ENCODE measurements at regions not wholly inside any gene's neighbourhood (a gene's known extent, or its start where the extent isn't known, plus 50 kb on each side); places are given as distances from the start of the nearest gene placed in this dataset.

GRCh38 chr6:126914801-126915200, 203.7 kb upstream of the RSPO3 start:
- TF ChIP-seq, protein P1, sequence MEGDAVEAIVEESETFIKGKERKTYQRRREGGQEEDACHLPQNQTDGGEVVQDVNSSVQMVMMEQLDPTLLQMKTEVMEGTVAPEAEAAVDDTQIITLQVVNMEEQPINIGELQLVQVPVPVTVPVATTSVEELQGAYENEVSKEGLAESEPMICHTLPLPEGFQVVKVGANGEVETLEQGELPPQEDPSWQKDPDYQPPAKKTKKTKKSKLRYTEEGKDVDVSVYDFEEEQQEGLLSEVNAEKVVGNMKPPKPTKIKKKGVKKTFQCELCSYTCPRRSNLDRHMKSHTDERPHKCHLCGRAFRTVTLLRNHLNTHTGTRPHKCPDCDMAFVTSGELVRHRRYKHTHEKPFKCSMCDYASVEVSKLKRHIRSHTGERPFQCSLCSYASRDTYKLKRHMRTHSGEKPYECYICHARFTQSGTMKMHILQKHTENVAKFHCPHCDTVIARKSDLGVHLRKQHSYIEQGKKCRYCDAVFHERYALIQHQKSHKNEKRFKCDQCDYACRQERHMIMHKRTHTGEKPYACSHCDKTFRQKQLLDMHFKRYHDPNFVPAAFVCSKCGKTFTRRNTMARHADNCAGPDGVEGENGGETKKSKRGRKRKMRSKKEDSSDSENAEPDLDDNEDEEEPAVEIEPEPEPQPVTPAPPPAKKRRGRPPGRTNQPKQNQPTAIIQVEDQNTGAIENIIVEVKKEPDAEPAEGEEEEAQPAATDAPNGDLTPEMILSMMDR (IDR thresholded peaks at IDR 0.05): no peak
- no peak for TF ChIP-seq POLR2A (IDR thresholded peaks at IDR 0.05)
- Histone ChIP-seq H3K9me3 (replicated peaks in 1 of 3) (no peaks in the 10 kb centered on the region), H3K4me3 (no peak overlapping the region), H3K4me1 (replicated peaks in 1 of 2) (no peaks in the 10 kb centered on the region), H3K27me3 (no peaks in the 10 kb centered on the region), H3K27ac (no peak overlapping the region), H3K36me3 (replicated peaks in 1 of 2) (no peaks in the 10 kb centered on the region)
- intact Hi-C loops (cut with DNase I): no loop called here
- no peak for DNase-seq

DNA sequence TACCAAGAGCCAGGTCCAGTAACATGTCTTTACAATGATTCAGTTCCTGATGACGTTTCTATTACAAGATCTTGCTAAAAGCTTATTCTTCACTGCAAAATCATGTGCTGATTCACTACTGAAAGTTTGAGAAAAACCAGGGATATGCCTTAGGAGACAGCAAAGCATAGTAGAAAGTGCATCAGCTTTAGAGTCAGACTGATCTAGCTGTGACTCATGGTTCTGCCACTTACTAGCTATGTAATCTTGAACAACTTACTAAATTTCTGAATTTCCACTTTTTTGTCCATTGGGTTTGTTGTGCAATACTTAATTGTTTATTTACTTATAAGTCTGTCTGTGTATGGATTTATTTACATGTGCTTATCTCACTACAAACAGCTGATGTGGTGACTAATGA, 198.5 kb upstream of the RSPO3 start:
- Histone ChIP-seq H3K36me3 (replicated peaks in 1 of 2) (no peaks in the 10 kb centered on the region), H3K27ac (no peak overlapping the region), H3K9me3 (replicated peaks in 1 of 3) (no peaks in the 10 kb centered on the region), H3K27me3 (no peaks in the 10 kb centered on the region), H3K4me3 (no peak overlapping the region), H3K4me1 (replicated peaks in 1 of 2) (no peaks in the 10 kb centered on the region)
- intact Hi-C loops (cut with DNase I): no loop called here
- TF ChIP-seq, protein P1 (IDR thresholded peaks at IDR 0.05): no peak
- no peak for TF ChIP-seq POLR2A (IDR thresholded peaks at IDR 0.05)
- WGBS, 4 donors: 25 to 50% (median 38%) methylated on average over 1 of the region's 1 CpG
- DNase-seq: no peak

DNA sequence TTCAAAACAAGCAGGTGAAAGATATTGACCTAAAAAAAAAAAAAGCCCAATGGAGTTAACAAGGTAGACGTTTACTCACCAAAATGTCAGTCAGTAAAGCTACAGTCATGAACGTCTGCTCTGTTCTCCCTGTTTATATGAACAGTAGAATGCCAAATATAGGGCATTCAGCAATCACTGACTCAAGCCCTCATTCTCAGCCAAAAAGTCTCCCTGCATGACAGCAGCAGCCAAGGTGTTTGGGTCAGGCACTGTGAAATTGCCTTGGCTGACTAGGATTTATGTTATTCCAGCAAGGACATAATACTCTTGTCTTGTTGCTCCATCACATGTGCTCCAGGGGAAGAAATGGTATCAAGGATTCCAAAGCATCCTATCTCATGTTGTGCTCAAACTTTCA, 194.7 kb upstream of the RSPO3 start:
- Histone ChIP-seq H3K4me1 (replicated peaks in 1 of 2) (no peaks in the 10 kb centered on the region), H3K27me3 (no peaks in the 10 kb centered on the region), H3K4me3 (no peak overlapping the region), H3K27ac (no peak overlapping the region), H3K9me3 (replicated peaks in 1 of 3) (no peaks in the 10 kb centered on the region), H3K36me3 (replicated peaks in 1 of 2) (no peaks in the 10 kb centered on the region)
- intact Hi-C loops (cut with DNase I): no loop called here
- no peak for TF ChIP-seq POLR2A (IDR thresholded peaks at IDR 0.05)
- TF ChIP-seq, protein P1 (IDR thresholded peaks at IDR 0.05): no peak
- DNase-seq: no peak
- 42 to 67% (median 55%) methylated on average over 2 of the region's 2 CpGs for WGBS, 4 donors

GRCh38 chr6:126926926-126927325, 191.5 kb upstream of the RSPO3 start:
- Histone ChIP-seq H3K9me3 (replicated peaks in 1 of 3) (no peaks in the 10 kb centered on the region), H3K27ac (no peak overlapping the region), H3K4me3 (no peak overlapping the region), H3K4me1 (replicated peaks in 1 of 2) (no peaks in the 10 kb centered on the region), H3K36me3 (replicated peaks in 1 of 2) (no peaks in the 10 kb centered on the region), H3K27me3 (no peaks in the 10 kb centered on the region)
- no peak for DNase-seq
- TF ChIP-seq, protein P1 (IDR thresholded peaks at IDR 0.05): no peak
- TF ChIP-seq POLR2A (IDR thresholded peaks at IDR 0.05): no peak
- intact Hi-C loops (cut with DNase I): no loop called here
- WGBS, 4 donors: 42 to 70% (median 51%) methylated on average over 3 of the region's 3 CpGs
